CD4-positive, alpha-beta T cell (primary cell): ENCODE measurements at regions not wholly inside any gene's neighbourhood (a gene's known extent, or its start where the extent isn't known, plus 50 kb on each side); places are given as distances from the start of the nearest gene placed in this dataset.

Source experiments
- ATAC-seq: fragments of 200-7000 bp; cut with Tn5 transposase; one replicate; pipeline ENCODE4 v1.10.0; 2022; ENCODE audit warnings: mild to moderate bottlenecking; ENCODE audit not compliant: poor library complexity
- CTCF ChIA-PET: fragments of 350-600 bp; sonication (Branson Sonifier 250); formaldehyde crosslinking; loops from one replicate; lab custom pipeline; 2021; ENCODE audit warnings: antibody characterized with exemption, inconsistent platforms; lab: Charles Lee
- POLR2A ChIA-PET: fragments of 350-600 bp; sonication (Branson Sonifier 250); formaldehyde crosslinking; loops from one replicate; lab custom pipeline; 2021; ENCODE audit warnings: antibody characterized with exemption, inconsistent platforms; lab: Charles Lee
- DNase-seq, 14 experiments: peaks; one replicate each; pipeline ENCODE4 v3.0.0-alpha.2; 2013 to 2020; ENCODE audit warnings: mixed read lengths in 2 of 14
- H3K27ac ChIP-seq, 2 donors: one replicate each; pipeline versions ENCODE4 v1.5.1 to v1.7.0; 2013; ENCODE audit warnings: low read length in 2 of 2, low read depth in 1 of 2, mild to moderate bottlenecking in 1 of 2
- H3K27me3 ChIP-seq, 2 experiments: 1 replicate in 1 of 2; 2 replicates in 1 of 2; pipeline versions ENCODE4 v1.6.1 to v1.7.0; 2013; ENCODE audit warnings: low read length in 2 of 2, control low read depth in 1 of 2, mild to moderate bottlenecking in 1 of 2, moderate library complexity in 1 of 2; ENCODE audit not compliant: insufficient read depth in 2 of 2, control insufficient read depth in 1 of 2
- H3K36me3 ChIP-seq: one replicate; pipeline ENCODE4 v1.6.1; 2013; ENCODE audit warnings: low read length, control low read depth; ENCODE audit not compliant: insufficient read depth
- H3K4me1 ChIP-seq: one replicate; pipeline ENCODE4 v1.6.1; 2013; ENCODE audit warnings: low read length, control low read depth; ENCODE audit not compliant: insufficient read depth
- H3K4me3 ChIP-seq: one replicate; pipeline ENCODE4 v1.5.1; 2013; ENCODE audit warnings: mild to moderate bottlenecking, low read length, moderate library complexity
- H3K9me3 ChIP-seq, 2 experiments: 1 replicate in 1 of 2; 2 replicates in 1 of 2; pipeline versions ENCODE4 v1.6.1 to v1.7.0; 2013; ENCODE audit warnings: low read length in 2 of 2, mild to moderate bottlenecking in 2 of 2, control low read depth in 1 of 2, moderate library complexity in 1 of 2; ENCODE audit not compliant: control insufficient read depth in 1 of 2, insufficient read depth in 1 of 2
- H3K27ac Mint-ChIP-seq: one replicate; pipeline ENCODE4 v1.8.0; 2020; ENCODE audit warnings: mixed read lengths
- H3K27me3 Mint-ChIP-seq: one replicate; pipeline ENCODE4 v1.8.0; 2021; ENCODE audit warnings: mixed read lengths
- H3K36me3 Mint-ChIP-seq: one replicate; pipeline ENCODE4 v1.8.0; 2021; ENCODE audit warnings: low read depth, mixed read lengths
- H3K4me1 Mint-ChIP-seq: one replicate; pipeline ENCODE4 v1.8.0; 2021; ENCODE audit warnings: low read depth, mixed read lengths
- H3K4me3 Mint-ChIP-seq: one replicate; pipeline ENCODE4 v1.8.0; 2020; ENCODE audit warnings: mild to moderate bottlenecking, mixed read lengths
- H3K9me3 Mint-ChIP-seq: one replicate; pipeline ENCODE4 v1.8.0; 2020; ENCODE audit warnings: mixed read lengths
- intact Hi-C, 2 experiments: fragments of 100-400 bp; cut with DNase I in 1 of 2; cut with micrococcal nuclease in 1 of 2; formaldehyde crosslinking; loops; one replicate each; pipeline versions ENCODE4 v1.15.1 to v1.9.0; 2023 to 2025; cut with DNase I, micrococcal nuclease
- TF ChIP-seq, protein P1 (sequence below): fragments of 200-600 bp; IDR thresholded peaks from one replicate; pipeline ENCODE4 v1.8.0; 2022; ENCODE audit warnings: antibody characterized with exemption, mild to moderate bottlenecking

DNA sequence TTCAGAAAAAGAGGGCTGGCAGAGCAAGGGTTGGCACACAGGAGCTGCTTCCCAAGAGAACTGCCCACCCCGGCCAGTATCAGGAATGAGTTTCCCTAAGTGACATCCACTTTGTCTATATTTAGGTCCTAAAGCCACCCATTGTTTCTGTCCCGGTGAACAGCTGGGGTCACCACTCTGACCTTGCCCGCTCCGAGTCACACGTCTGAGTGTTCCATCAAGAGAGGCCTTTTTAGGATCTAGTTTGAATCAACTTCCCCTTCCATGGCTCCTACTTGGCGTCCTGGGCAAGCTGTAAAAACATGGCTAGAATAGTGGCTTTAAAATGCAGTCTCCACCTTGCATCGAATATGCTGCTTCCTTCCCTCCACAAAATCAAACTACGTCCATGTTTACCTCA lies 109.6 kb upstream of the ARHGEF3 start:
- peaks cover 35% of the 10 kb centered on the region for H3K4me1 ChIP-seq
- H3K36me3 Mint-ChIP-seq = peaks cover 52% of the 10 kb centered on the region
- TF ChIP-seq, protein P1, sequence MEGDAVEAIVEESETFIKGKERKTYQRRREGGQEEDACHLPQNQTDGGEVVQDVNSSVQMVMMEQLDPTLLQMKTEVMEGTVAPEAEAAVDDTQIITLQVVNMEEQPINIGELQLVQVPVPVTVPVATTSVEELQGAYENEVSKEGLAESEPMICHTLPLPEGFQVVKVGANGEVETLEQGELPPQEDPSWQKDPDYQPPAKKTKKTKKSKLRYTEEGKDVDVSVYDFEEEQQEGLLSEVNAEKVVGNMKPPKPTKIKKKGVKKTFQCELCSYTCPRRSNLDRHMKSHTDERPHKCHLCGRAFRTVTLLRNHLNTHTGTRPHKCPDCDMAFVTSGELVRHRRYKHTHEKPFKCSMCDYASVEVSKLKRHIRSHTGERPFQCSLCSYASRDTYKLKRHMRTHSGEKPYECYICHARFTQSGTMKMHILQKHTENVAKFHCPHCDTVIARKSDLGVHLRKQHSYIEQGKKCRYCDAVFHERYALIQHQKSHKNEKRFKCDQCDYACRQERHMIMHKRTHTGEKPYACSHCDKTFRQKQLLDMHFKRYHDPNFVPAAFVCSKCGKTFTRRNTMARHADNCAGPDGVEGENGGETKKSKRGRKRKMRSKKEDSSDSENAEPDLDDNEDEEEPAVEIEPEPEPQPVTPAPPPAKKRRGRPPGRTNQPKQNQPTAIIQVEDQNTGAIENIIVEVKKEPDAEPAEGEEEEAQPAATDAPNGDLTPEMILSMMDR = no peak
- H3K36me3 ChIP-seq = peaks cover 24% of the 10 kb centered on the region
- no peak overlapping the region for H3K4me3 ChIP-seq
- no peak for ATAC-seq
- no peaks in the 10 kb centered on the region for H3K27me3 ChIP-seq
- H3K4me1 Mint-ChIP-seq = peaks cover 87% of the 10 kb centered on the region
- DNase-seq = no peak
- no peak overlapping the region for H3K27ac Mint-ChIP-seq
- ChIA-PET CTCF (interaction anchor here (0.7 to 1.5 kb wide), 2 partner anchors 8 to 30 kb away, joined by 3 to 4 read pairs; no protein-coding TSS in a partner anchor), POLR2A (interaction anchor here (0.9 to 1.2 kb wide), 3 partner anchors 20 to 111 kb away, joined by 3 to 4 read pairs (median 3); no protein-coding TSS in a partner anchor)
- no peaks in the 10 kb centered on the region for H3K27me3 Mint-ChIP-seq
- no peak overlapping the region for H3K4me3 Mint-ChIP-seq
- H3K9me3 ChIP-seq = no peaks in the 10 kb centered on the region
- H3K27ac ChIP-seq = no peak overlapping the region
- H3K9me3 Mint-ChIP-seq = no peaks in the 10 kb centered on the region
- intact Hi-C loops = loop anchor here in 1 of 2 experiments (5.0 kb wide), 1 partner anchor 94 kb away; no protein-coding TSS in a partner anchor

DNA sequence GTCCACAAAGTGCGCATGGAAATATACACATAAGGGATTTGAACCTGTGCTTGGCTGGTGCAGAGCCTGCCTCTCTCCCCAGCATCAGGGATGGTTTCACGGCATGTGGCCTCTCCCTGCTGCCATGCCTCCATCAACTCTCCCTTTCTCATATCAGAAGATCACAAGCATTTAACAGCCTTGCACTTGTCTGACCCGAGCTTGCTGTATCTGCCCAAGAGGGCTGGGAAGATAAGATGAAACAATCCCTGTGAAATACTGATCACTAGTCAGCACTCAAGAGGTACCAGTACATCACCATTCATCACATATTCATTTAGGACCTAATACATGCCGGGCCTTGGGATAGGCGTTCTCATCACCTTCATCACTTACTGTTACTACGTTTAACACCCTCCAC lies 107.6 kb upstream of the ARHGEF3 start:
- ChIA-PET CTCF (no interaction called here), POLR2A (no interaction called here)
- TF ChIP-seq, protein P1 = no peak
- H3K4me1 ChIP-seq = peaks cover 37% of the 10 kb centered on the region
- no peak overlapping the region for H3K27ac ChIP-seq
- ATAC-seq (no peak), DNase-seq (no peak)
- no peaks in the 10 kb centered on the region for H3K9me3 Mint-ChIP-seq
- no peak overlapping the region for H3K4me3 Mint-ChIP-seq
- H3K36me3 Mint-ChIP-seq = peaks cover 41% of the 10 kb centered on the region
- H3K4me1 Mint-ChIP-seq = peaks cover 79% of the 10 kb centered on the region
- no peaks in the 10 kb centered on the region for H3K27me3 Mint-ChIP-seq
- H3K9me3 ChIP-seq = no peaks in the 10 kb centered on the region
- H3K27ac Mint-ChIP-seq = no peak overlapping the region
- H3K36me3 ChIP-seq = peaks cover 24% of the 10 kb centered on the region
- no peaks in the 10 kb centered on the region for H3K27me3 ChIP-seq
- H3K4me3 ChIP-seq = no peak overlapping the region
- intact Hi-C loops = no loop called here

DNA sequence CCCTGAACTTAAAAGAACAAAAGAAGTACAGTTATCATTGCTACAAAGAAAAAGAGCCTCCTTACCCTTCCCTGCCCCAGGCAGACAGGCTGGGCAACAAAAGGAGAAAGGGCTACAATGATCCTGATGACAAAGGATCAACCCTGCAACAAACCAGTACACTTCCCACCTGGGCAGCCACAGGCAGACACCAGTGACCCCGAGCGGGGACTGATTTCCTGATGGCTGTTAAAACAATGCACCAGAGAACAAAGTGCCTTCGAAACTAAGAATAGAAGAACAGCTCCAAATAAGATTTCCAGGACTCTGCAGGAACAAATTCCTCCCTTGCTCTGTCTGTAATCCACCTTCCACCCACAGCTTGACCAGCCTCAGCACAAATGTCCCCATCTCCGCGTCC lies 106.3 kb upstream of the ARHGEF3 start:
- CTCF ChIA-PET = no interaction called here
- intact Hi-C loops = no loop called here
- H3K27ac Mint-ChIP-seq = no peak overlapping the region

More for the DNA sequence above, 106.3 kb upstream of the ARHGEF3 start:
- no peak overlapping the region for H3K27ac ChIP-seq
- POLR2A ChIA-PET = no interaction called here
- ATAC-seq (no peak), DNase-seq (no peak)
- Mint-ChIP-seq H3K9me3 (no peaks in the 10 kb centered on the region), H3K4me3 (no peak overlapping the region), H3K36me3 (peaks cover 35% of the 10 kb centered on the region), H3K4me1 (peaks cover 73% of the 10 kb centered on the region), H3K27me3 (no peaks in the 10 kb centered on the region)
- TF ChIP-seq, protein P1 = no peak
- H3K4me1 ChIP-seq = peaks cover 49% of the 10 kb centered on the region
- H3K27me3 ChIP-seq = no peaks in the 10 kb centered on the region
- peaks cover 24% of the 10 kb centered on the region for H3K36me3 ChIP-seq
- no peaks in the 10 kb centered on the region for H3K9me3 ChIP-seq
- no peak overlapping the region for H3K4me3 ChIP-seq
